CD8-positive, alpha-beta memory T cell (primary cell): ENCODE measurements at regions not wholly inside any gene's neighbourhood (a gene's known extent, or its start where the extent isn't known, plus 50 kb on each side); places are given as distances from the start of the nearest gene placed in this dataset.

Source experiments
- CTCF ChIA-PET: fragments of 350-600 bp; sonication (Branson Sonifier 250); formaldehyde crosslinking; loops from one replicate; lab custom pipeline; 2021; ENCODE audit warnings: antibody characterized with exemption; lab: Charles Lee
- POLR2A ChIA-PET: fragments of 350-600 bp; sonication (Branson Sonifier 250); formaldehyde crosslinking; loops from one replicate; lab custom pipeline; 2021; ENCODE audit warnings: antibody characterized with exemption; lab: Charles Lee
- DNase-seq, 5 donors: peaks; one replicate each; pipeline versions ENCODE4 v3.0.0 to v3.0.0-alpha.2; 2020 to 2022; ENCODE audit warnings: mixed read lengths in 1 of 5
- H3K27ac ChIP-seq: one replicate; pipeline ENCODE4 v1.7.0; 2013; ENCODE audit warnings: low read depth, mild to moderate bottlenecking, low read length, moderate library complexity
- H3K27me3 ChIP-seq: 2 replicates; pipeline ENCODE4 v1.7.0; 2013; ENCODE audit warnings: low read length, mild to moderate bottlenecking; ENCODE audit not compliant: insufficient read depth, poor library complexity, severe bottlenecking
- H3K36me3 ChIP-seq: 2 replicates; pipeline ENCODE4 v1.7.0; 2013; ENCODE audit warnings: mild to moderate bottlenecking, low read length, moderate library complexity; ENCODE audit not compliant: insufficient read depth
- H3K4me1 ChIP-seq: 2 replicates; pipeline ENCODE4 v1.7.0; 2013; ENCODE audit warnings: mild to moderate bottlenecking, low read length, moderate library complexity; ENCODE audit not compliant: insufficient read depth
- H3K4me3 ChIP-seq: 2 replicates; pipeline ENCODE4 v1.7.0; 2013; ENCODE audit warnings: mild to moderate bottlenecking, low read length
- H3K9me3 ChIP-seq: 2 replicates; pipeline ENCODE4 v1.7.0; 2013; ENCODE audit warnings: mild to moderate bottlenecking, low read length
- H3K27ac Mint-ChIP-seq, 8 donors: one replicate each; pipeline ENCODE4 v1.8.0; 2020 to 2021; ENCODE audit warnings: mixed read lengths in 8 of 8, mild to moderate bottlenecking in 6 of 8, inconsistent platforms in 3 of 8, moderate library complexity in 3 of 8
- H3K27me3 Mint-ChIP-seq, 2 donors: one replicate each; pipeline ENCODE4 v1.8.0; 2020 to 2021; ENCODE audit warnings: mixed read lengths in 2 of 2, mild to moderate bottlenecking in 1 of 2, moderate library complexity in 1 of 2
- H3K36me3 Mint-ChIP-seq, 3 donors: one replicate each; pipeline ENCODE4 v1.8.0; 2020 to 2021; ENCODE audit warnings: mixed read lengths in 3 of 3, inconsistent platforms in 1 of 3, mild to moderate bottlenecking in 1 of 3
- H3K4me1 Mint-ChIP-seq, 3 donors: one replicate each; pipeline ENCODE4 v1.8.0; 2020 to 2021; ENCODE audit warnings: mixed read lengths in 3 of 3, inconsistent platforms in 1 of 3, mild to moderate bottlenecking in 1 of 3
- H3K4me3 Mint-ChIP-seq, 7 donors: one replicate each; pipeline ENCODE4 v1.8.0; 2020 to 2021; ENCODE audit warnings: mixed read lengths in 7 of 7, mild to moderate bottlenecking in 6 of 7, moderate library complexity in 4 of 7, inconsistent platforms in 2 of 7
- H3K9me3 Mint-ChIP-seq, 5 donors: one replicate each; pipeline ENCODE4 v1.8.0; 2020 to 2022; ENCODE audit warnings: mixed read lengths in 5 of 5, mild to moderate bottlenecking in 3 of 5, moderate library complexity in 2 of 5, inconsistent platforms in 1 of 5

DNA sequence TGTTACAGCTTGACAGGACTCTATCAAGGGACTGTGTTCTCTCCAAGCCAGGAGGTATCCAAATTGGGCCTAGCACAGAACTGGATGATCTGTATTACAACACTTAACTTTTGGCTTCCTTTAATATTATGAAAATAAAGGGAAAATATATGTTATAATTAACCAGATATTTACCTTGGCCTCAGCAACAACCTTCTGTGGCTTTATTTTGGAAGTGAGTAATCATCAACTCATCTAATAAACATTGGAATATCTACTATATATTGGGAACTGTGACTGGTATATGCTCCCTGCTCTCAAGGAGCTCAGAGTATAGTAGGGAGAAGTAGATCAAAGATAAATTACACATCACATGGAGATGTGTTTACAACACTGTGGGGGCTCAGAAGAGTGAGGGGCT, 352.2 kb downstream of the METTL15 start:
- Histone ChIP-seq H3K36me3 (no peaks in the 10 kb centered on the region), H3K27ac (no peak overlapping the region), H3K9me3 (no peaks in the 10 kb centered on the region), H3K27me3 (no peaks in the 10 kb centered on the region), H3K4me1 (no peaks in the 10 kb centered on the region), H3K4me3 (no peak overlapping the region)
- no peak for DNase-seq
- H3K9me3 Mint-ChIP-seq, result peaks cover 0 to 5% (median 0%) of the 10 kb centered on the region in 5 donors
- POLR2A ChIA-PET, result no interaction called here
- no peak overlapping the region for H3K4me3 Mint-ChIP-seq
- CTCF ChIA-PET, result no interaction called here
- H3K36me3 Mint-ChIP-seq, result peaks cover 0 to 4% (median 0%) of the 10 kb centered on the region in 3 donors
- H3K4me1 Mint-ChIP-seq, result no peaks in the 10 kb centered on the region
- no peaks in the 10 kb centered on the region for H3K27me3 Mint-ChIP-seq
- no peak overlapping the region for H3K27ac Mint-ChIP-seq

DNA sequence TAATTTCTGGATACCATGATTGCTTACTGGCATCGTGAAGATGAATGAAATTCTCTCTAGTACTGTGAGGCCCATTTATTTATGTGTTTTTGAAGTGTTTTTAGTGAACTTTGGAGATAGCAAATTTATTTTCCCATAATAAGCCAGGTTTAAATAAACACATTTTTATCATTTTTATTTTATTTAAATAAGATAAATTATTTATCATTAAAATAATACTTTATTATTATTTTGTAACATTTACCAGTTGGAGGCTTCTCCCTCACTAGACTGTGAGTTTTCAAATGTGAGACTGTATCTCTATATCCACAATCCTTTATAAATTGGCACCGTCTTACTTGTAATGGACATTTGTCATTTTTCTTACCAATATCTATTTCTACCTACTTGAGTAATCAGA, 351.7 kb downstream of the METTL15 start:
- Mint-ChIP-seq H3K4me1 (no peaks in the 10 kb centered on the region), H3K4me3 (no peak overlapping the region), H3K27me3 (no peaks in the 10 kb centered on the region), H3K9me3 (peaks cover 0 to 5% (median 0%) of the 10 kb centered on the region in 5 donors), H3K27ac (no peak overlapping the region), H3K36me3 (peaks cover 0 to 4% (median 0%) of the 10 kb centered on the region in 3 donors)
- H3K4me3 ChIP-seq, result no peak overlapping the region
- no peak for DNase-seq
- no peaks in the 10 kb centered on the region for H3K9me3 ChIP-seq
- H3K36me3 ChIP-seq, result no peaks in the 10 kb centered on the region
- ChIA-PET POLR2A (no interaction called here), CTCF (no interaction called here)
- H3K4me1 ChIP-seq, result no peaks in the 10 kb centered on the region
- no peak overlapping the region for H3K27ac ChIP-seq
- no peaks in the 10 kb centered on the region for H3K27me3 ChIP-seq

DNA sequence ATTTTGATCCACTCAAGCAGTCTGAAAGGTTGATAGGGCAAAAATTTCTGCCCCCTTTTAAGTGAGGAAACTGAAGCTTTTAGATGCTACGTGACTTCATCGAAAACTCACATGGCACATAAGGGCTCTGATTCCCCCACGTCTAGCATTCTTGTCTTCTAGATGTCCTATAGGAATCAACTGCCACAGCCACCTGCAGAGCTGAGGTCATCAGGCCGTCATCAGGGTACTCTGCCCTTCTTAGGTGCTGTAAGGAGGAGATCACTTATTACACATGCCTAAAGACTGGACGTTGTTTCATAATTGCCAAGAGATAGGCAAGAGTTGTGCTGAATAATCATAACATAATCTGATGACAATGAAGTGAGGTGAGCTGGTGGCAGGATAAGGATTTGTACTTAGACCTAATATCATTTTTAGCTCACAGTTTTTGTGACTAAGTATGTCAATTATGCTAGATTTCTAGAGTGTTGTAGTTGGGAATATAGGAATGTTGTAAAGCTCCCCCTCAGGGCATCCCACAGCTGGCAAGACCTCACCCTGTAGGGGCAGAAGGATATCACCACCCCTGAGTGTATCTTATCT, 349.4 kb downstream of the METTL15 start:
- Histone ChIP-seq H3K36me3 (no peaks in the 10 kb centered on the region), H3K27ac (no peak overlapping the region), H3K4me3 (no peak overlapping the region), H3K4me1 (no peaks in the 10 kb centered on the region), H3K27me3 (no peaks in the 10 kb centered on the region), H3K9me3 (no peaks in the 10 kb centered on the region)
- peaks cover 0 to 7% (median 0%) of the 10 kb centered on the region in 5 donors for H3K9me3 Mint-ChIP-seq
- H3K4me3 Mint-ChIP-seq, result no peak overlapping the region
- ChIA-PET CTCF (no interaction called here), POLR2A (no interaction called here)
- peaks cover 0 to 4% (median 0%) of the 10 kb centered on the region in 3 donors for H3K36me3 Mint-ChIP-seq
- H3K27ac Mint-ChIP-seq, result no peak overlapping the region
- DNase-seq, result no peak
- H3K4me1 Mint-ChIP-seq, result no peaks in the 10 kb centered on the region
- H3K27me3 Mint-ChIP-seq, result no peaks in the 10 kb centered on the region

DNA sequence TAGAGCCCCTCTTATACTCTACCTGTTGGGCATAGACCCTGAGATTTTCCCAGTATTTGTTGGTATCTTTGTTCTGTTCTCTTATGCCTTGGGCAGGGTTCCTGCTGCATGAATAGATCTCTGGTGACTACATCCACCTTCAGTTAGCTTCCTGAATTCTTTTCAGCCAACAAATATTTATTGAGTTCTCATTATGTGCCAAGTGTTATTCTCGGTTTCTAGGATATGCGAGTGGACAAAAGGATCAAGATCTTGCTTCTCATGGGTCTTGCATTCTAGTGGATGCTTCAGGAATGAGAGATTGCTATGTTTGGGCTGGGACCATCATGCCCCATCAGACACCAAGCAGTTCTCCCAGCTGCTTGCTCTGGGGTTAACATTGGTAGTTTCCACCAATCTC, 340.0 kb downstream of the METTL15 start:
- ChIA-PET POLR2A (no interaction called here), CTCF (no interaction called here)
- no peak for DNase-seq
- Histone ChIP-seq H3K4me1 (no peaks in the 10 kb centered on the region), H3K27ac (no peak overlapping the region), H3K9me3 (no peaks in the 10 kb centered on the region), H3K27me3 (no peaks in the 10 kb centered on the region), H3K36me3 (no peaks in the 10 kb centered on the region), H3K4me3 (no peak overlapping the region)
- Mint-ChIP-seq H3K9me3 (peaks cover 0 to 11% (median 0%) of the 10 kb centered on the region in 5 donors), H3K27ac (no peak overlapping the region), H3K4me1 (no peaks in the 10 kb centered on the region), H3K27me3 (no peaks in the 10 kb centered on the region), H3K36me3 (no peaks in the 10 kb centered on the region), H3K4me3 (no peak overlapping the region)

DNA sequence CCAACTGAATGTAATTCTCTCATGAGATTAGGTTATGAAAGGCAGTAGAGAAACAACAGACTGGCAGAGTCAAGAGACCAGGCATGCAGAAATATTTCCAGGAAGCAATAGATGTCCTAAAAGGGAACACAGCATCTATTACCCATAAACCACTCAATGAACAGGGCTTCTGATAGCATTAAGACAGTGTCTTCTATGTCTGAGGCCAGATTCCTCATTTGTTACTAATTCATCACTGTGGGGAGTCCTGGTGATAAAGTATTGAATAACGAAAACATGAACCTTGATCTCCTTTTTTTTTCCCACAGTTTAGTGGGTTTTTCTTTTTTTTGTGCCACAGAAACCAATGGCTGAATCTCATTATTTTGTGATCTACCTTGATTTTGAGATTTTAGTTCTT, 339.0 kb downstream of the METTL15 start:
- H3K9me3 ChIP-seq, result no peaks in the 10 kb centered on the region
- Mint-ChIP-seq H3K27me3 (no peaks in the 10 kb centered on the region), H3K36me3 (no peaks in the 10 kb centered on the region), H3K27ac (no peak overlapping the region), H3K4me1 (no peaks in the 10 kb centered on the region), H3K9me3 (peaks cover 0 to 11% (median 0%) of the 10 kb centered on the region in 5 donors), H3K4me3 (no peak overlapping the region)
- no peak overlapping the region for H3K4me3 ChIP-seq
- DNase-seq, result no peak
- H3K4me1 ChIP-seq, result no peaks in the 10 kb centered on the region
- H3K27ac ChIP-seq, result no peak overlapping the region
- ChIA-PET POLR2A (no interaction called here), CTCF (no interaction called here)
- H3K36me3 ChIP-seq, result no peaks in the 10 kb centered on the region
- H3K27me3 ChIP-seq, result no peaks in the 10 kb centered on the region

- Mint-ChIP-seq H3K4me1 (no peaks in the 10 kb centered on the region), H3K9me3 (peaks cover 0 to 9% (median 7%) of the 10 kb centered on the region in 5 donors), H3K27ac (no peak overlapping the region), H3K36me3 (no peaks in the 10 kb centered on the region), H3K4me3 (no peak overlapping the region), H3K27me3 (no peaks in the 10 kb centered on the region)
- POLR2A ChIA-PET, result no interaction called here
- H3K27ac ChIP-seq, result no peak overlapping the region
- CTCF ChIA-PET, result no interaction called here
- no peaks in the 10 kb centered on the region for H3K36me3 ChIP-seq
- H3K9me3 ChIP-seq, result no peaks in the 10 kb centered on the region
- no peaks in the 10 kb centered on the region for H3K4me1 ChIP-seq
- no peaks in the 10 kb centered on the region for H3K27me3 ChIP-seq
- DNase-seq, result no peak
- no peak overlapping the region for H3K4me3 ChIP-seq
Measured at GRCh38 chr11:28442131-28442530, 333.9 kb downstream of the METTL15 start.

- H3K4me1 Mint-ChIP-seq, result no peaks in the 10 kb centered on the region
- no peaks in the 10 kb centered on the region for H3K36me3 Mint-ChIP-seq
- Histone ChIP-seq H3K27me3 (no peaks in the 10 kb centered on the region), H3K4me1 (no peaks in the 10 kb centered on the region), H3K27ac (no peak overlapping the region), H3K36me3 (no peaks in the 10 kb centered on the region), H3K4me3 (no peak overlapping the region), H3K9me3 (no peaks in the 10 kb centered on the region)
- H3K4me3 Mint-ChIP-seq, result no peak overlapping the region
- ChIA-PET CTCF (no interaction called here), POLR2A (no interaction called here)
- DNase-seq, result no peak
- H3K27me3 Mint-ChIP-seq, result peaks cover 0 to 1% of the 10 kb centered on the region in 2 donors
- peaks cover 0 to 7% (median 3%) of the 10 kb centered on the region in 5 donors for H3K9me3 Mint-ChIP-seq
- no peak overlapping the region for H3K27ac Mint-ChIP-seq
Measured at GRCh38 chr11:28439403-28439802, 331.2 kb downstream of the METTL15 start.

DNA sequence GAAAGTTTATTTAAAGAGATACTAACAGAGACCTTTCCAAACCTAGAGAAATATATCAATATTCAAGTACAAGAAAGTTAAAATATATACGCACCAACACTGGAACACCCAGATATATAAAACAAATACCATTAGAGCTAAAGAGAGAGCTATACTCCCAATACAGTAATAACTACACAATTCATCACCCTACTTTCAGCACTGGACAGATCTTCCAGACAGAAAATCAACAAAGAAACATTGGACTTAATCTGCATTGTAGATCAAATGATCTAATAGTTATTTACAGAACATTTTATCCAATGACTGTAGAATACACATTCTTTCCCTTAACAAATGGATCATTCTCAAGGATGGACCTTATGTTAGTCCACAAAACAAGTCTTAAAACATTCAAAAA, 311.9 kb downstream of the METTL15 start:
- no peak overlapping the region for H3K27ac Mint-ChIP-seq
- H3K9me3 Mint-ChIP-seq, result peaks cover 4 to 13% (median 8%) of the 10 kb centered on the region in 5 donors
- Histone ChIP-seq H3K9me3 (no peaks in the 10 kb centered on the region), H3K4me3 (no peak overlapping the region), H3K4me1 (no peaks in the 10 kb centered on the region), H3K36me3 (no peaks in the 10 kb centered on the region), H3K27ac (no peak overlapping the region), H3K27me3 (no peaks in the 10 kb centered on the region)
- H3K36me3 Mint-ChIP-seq, result no peaks in the 10 kb centered on the region
- H3K27me3 Mint-ChIP-seq, result no peaks in the 10 kb centered on the region
- CTCF ChIA-PET, result no interaction called here
- DNase-seq, result no peak
- no peaks in the 10 kb centered on the region for H3K4me1 Mint-ChIP-seq
- POLR2A ChIA-PET, result no interaction called here
- no peak overlapping the region for H3K4me3 Mint-ChIP-seq
